Loucy (cell line): ENCODE measurements at regions not wholly inside any gene's neighbourhood (a gene's known extent, or its start where the extent isn't known, plus 50 kb on each side); places are given as distances from the start of the nearest gene placed in this dataset.
"Not testable (repeated sequence)": the region's sequence is repeated elsewhere in the genome, so short reads cannot be mapped to it uniquely, and the experiment has no call there.

ENCODE experiments used
- H2AFZ ChIP-seq: fragments of 200-600 bp; sonication (generic); 2 replicates; pipeline ENCODE4 v1.6.0; 2016; ENCODE audit warnings: antibody characterized with exemption, mild to moderate bottlenecking, low read length, moderate library complexity
- H3F3A ChIP-seq: fragments of 200-600 bp; 2 replicates; pipeline ENCODE4 v1.6.0; 2016; ENCODE audit warnings: antibody characterized with exemption, low read depth, mild to moderate bottlenecking
- H3K27me3 ChIP-seq: fragments of 200-600 bp; sonication (generic); 2 replicates; pipeline ENCODE4 v1.6.1; 2014; ENCODE audit warnings: low read length, mild to moderate bottlenecking; ENCODE audit not compliant: insufficient read depth, poor library complexity, severe bottlenecking
- H3K36me3 ChIP-seq: fragments of 200-600 bp; sonication (generic); 2 replicates; pipeline ENCODE4 v1.6.1; 2016; ENCODE audit warnings: low read length; ENCODE audit not compliant: insufficient read depth
- H3K4me1 ChIP-seq: fragments of 200-600 bp; sonication (generic); 2 replicates; pipeline ENCODE4 v1.5.1; 2014; ENCODE audit warnings: low read length, mild to moderate bottlenecking; ENCODE audit not compliant: insufficient read depth, poor library complexity, severe bottlenecking
- H3K4me2 ChIP-seq: fragments of 200-600 bp; sonication (generic); 2 replicates; pipeline ENCODE4 v1.6.0; 2014; ENCODE audit warnings: antibody characterized with exemption, low read length, low read depth, mild to moderate bottlenecking; ENCODE audit not compliant: poor library complexity, severe bottlenecking
- H3K4me3 ChIP-seq: fragments of 200-600 bp; sonication (generic); 2 replicates; pipeline ENCODE4 v1.5.1; 2014; ENCODE audit warnings: low read length, mild to moderate bottlenecking, mixed read lengths; ENCODE audit not compliant: poor library complexity, severe bottlenecking
- H3K79me2 ChIP-seq: fragments of 200-600 bp; sonication (generic); 2 replicates; pipeline ENCODE4 v1.6.1; 2014; ENCODE audit warnings: low read length; ENCODE audit not compliant: insufficient read depth
- H3K9ac ChIP-seq: fragments of 200-600 bp; sonication (generic); 2 replicates; pipeline ENCODE4 v1.6.0; 2014; ENCODE audit warnings: mild to moderate bottlenecking, low read depth, low read length, moderate library complexity; ENCODE audit not compliant: poor library complexity, severe bottlenecking
- H3K9me2 ChIP-seq: fragments of 200-600 bp; sonication (generic); replicated peaks from 2 replicates; pipeline ENCODE4 v1.6.1; 2016; ENCODE audit warnings: low read depth, low read length, mixed read lengths
- H3K9me3 ChIP-seq: fragments of 200-600 bp; sonication (generic); 2 replicates; pipeline ENCODE4 v1.6.1; 2014; ENCODE audit warnings: mild to moderate bottlenecking, antibody characterized with exemption, low read length, low read depth; ENCODE audit not compliant: insufficient read depth
- H4K20me1 ChIP-seq: fragments of 200-600 bp; sonication (generic); 2 replicates; pipeline ENCODE4 v1.6.0; 2014; ENCODE audit warnings: antibody characterized with exemption, low read length, mild to moderate bottlenecking; ENCODE audit not compliant: insufficient read depth, poor library complexity, severe bottlenecking
- EZH2phosphoT487 ChIP-seq: fragments of 200-600 bp; IDR thresholded peaks from 2 replicates; pipeline ENCODE4 v1.6.1; 2018; ENCODE audit warnings: antibody characterized with exemption, mild to moderate bottlenecking, moderate library complexity, borderline replicate concordance
- TF ChIP-seq, protein P1 (sequence below): fragments of 200-600 bp; sonication (generic); conservative IDR thresholded peaks from 2 replicates; pipeline ENCODE4 v1.5.1; 2014; ENCODE audit warnings: mild to moderate bottlenecking, antibody characterized with exemption, low read length

DNA sequence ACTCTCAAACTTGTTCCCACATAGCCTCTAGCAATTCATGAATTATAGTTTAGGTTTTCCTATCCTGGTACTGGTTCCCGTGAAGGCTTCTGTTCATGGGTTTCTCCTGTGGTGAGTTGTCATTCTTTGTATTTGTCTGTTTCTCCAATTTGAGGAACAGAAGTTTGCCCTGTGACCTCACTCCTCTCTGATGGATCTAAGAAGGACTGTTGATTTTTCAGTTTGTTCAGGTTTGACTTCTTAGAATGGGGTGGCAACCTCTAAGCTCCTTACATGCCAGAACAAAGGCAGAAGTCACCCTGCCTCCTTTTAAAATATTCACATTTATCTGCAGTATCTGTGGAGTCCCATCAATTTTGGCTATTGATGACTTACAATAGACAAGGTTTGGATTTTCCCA lies 354.0 kb downstream of the SPRY2 start:
- Histone ChIP-seq H3K4me2 (no peak overlapping the region), H4K20me1 (no peaks in the 10 kb centered on the region), H3K4me1 (no peaks in the 10 kb centered on the region), H3K79me2 (no peaks in the 10 kb centered on the region), H3K9me2 (no peaks in the 10 kb centered on the region), H3K4me3 (no peak overlapping the region), H3K27me3 (no peaks in the 10 kb centered on the region), H3K36me3 (no peaks in the 10 kb centered on the region), H3F3A (no peaks in the 10 kb centered on the region), H3K9me3 (no peaks in the 10 kb centered on the region), H2AFZ (no peak overlapping the region), H3K9ac (no peak overlapping the region)
- no peak for TF ChIP-seq EZH2phosphoT487
- TF ChIP-seq, protein P1, sequence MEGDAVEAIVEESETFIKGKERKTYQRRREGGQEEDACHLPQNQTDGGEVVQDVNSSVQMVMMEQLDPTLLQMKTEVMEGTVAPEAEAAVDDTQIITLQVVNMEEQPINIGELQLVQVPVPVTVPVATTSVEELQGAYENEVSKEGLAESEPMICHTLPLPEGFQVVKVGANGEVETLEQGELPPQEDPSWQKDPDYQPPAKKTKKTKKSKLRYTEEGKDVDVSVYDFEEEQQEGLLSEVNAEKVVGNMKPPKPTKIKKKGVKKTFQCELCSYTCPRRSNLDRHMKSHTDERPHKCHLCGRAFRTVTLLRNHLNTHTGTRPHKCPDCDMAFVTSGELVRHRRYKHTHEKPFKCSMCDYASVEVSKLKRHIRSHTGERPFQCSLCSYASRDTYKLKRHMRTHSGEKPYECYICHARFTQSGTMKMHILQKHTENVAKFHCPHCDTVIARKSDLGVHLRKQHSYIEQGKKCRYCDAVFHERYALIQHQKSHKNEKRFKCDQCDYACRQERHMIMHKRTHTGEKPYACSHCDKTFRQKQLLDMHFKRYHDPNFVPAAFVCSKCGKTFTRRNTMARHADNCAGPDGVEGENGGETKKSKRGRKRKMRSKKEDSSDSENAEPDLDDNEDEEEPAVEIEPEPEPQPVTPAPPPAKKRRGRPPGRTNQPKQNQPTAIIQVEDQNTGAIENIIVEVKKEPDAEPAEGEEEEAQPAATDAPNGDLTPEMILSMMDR, result no peak

DNA sequence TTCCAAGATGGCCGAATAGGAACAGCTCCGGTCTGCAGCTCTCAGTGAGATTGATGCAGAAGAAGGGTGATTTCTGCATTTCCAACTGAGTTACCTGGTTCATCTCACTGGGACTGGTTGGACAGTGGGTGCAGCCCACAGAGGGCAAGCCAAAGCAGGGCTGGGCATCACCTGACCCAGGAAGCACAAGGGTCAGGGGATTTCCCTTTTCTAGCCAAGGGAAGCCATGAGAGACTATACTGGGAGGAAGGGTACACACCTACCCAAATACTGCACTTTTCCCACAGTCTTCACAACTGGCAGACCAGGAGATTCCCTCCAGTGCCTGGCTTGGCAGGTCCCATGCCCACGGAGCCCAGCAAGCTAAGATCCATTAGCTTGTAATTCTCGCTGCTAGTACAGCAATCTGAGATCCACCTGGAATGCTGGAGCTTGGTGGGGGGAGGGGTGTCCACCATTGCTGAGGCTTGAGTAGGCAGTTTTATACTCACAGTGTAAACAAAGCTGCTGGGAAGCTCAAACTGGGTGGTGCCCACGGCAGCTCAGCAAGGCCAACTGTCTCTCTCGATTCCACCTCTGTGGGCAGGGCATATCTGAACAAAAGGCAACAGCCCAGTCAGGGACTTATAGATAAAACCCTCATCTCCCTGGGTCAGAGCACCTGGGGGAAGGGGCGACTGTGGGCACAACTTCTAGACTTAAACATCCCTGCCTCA lies 365.8 kb downstream of the SPRY2 start:
- not testable (repeated sequence) for H3K79me2 ChIP-seq, H3K4me3 ChIP-seq, H2AFZ ChIP-seq, H3K9ac ChIP-seq, H3F3A ChIP-seq, H3K4me2 ChIP-seq, H4K20me1 ChIP-seq, H3K9me3 ChIP-seq, H3K9me2 ChIP-seq, H3K36me3 ChIP-seq, H3K27me3 ChIP-seq, H3K4me1 ChIP-seq

DNA sequence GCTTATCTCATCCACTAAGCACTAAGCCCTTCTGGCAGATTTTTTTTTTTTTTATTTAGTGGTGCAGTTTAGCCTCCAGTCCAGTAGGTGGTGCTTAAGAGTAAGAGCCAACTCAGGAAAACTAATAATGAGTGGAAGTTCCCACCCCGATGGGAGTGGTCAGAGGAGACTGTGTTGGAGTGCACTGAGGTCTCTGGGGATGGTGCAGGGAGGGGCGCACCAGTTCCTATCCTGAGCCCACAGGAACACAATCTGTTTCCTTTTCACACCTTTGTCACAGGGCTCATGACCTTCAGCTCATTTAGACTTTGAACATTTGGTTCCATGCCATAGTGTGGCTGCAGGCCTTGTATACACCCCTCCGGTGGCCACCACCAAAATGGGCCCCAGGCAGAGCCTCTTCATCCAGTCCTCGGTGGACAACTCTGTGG lies 367.4 kb downstream of the SPRY2 start:
- Histone ChIP-seq H3K4me3 (no peak overlapping the region), H3K36me3 (no peaks in the 10 kb centered on the region), H3K9me2 (no peaks in the 10 kb centered on the region), H2AFZ (peak overlapping the region; percentile 31), H3K4me2 (peak overlapping the region; percentile 22), H3K79me2 (no peaks in the 10 kb centered on the region), H3F3A (no peaks in the 10 kb centered on the region), H3K9me3 (peaks cover 4% of the 10 kb centered on the region), H4K20me1 (no peaks in the 10 kb centered on the region), H3K9ac (no peak overlapping the region), H3K4me1 (peaks cover 9% of the 10 kb centered on the region), H3K27me3 (no peaks in the 10 kb centered on the region)
- TF ChIP-seq, protein P1, result peak; percentile 79
- no peak for TF ChIP-seq EZH2phosphoT487

DNA sequence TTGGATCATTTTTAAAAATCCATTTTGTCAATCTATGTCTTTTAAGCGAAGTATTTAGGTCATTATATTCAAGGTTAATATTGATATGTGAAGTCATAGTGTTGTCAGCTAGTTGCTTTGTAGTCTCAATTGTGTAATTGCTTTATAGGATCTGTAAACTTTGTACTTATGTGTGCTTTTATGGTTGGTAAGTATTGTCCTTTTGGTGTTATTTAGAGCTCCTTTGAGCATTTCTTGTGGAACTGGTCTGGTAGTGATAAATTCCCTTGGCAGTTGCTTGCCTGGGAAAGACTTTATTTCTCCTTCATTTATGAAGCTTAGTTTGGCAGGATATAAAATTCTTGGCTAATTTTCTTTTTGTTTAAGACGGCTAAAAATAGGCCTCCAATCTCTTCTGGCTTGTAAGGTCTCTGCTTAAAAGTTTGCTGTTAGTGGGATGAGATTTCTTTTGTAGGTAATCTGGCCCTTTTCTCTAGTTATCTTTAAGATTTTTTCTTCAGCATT lies 368.8 kb downstream of the SPRY2 start:
- Histone ChIP-seq H4K20me1 (no peaks in the 10 kb centered on the region), H3K79me2 (no peaks in the 10 kb centered on the region), H3K36me3 (no peaks in the 10 kb centered on the region), H3K4me2 (no peak overlapping the region), H3K9me2 (no peaks in the 10 kb centered on the region), H2AFZ (no peak overlapping the region), H3K27me3 (no peaks in the 10 kb centered on the region), H3K4me3 (no peak overlapping the region), H3K9me3 (peaks cover 4% of the 10 kb centered on the region), H3K9ac (no peak overlapping the region), H3F3A (no peaks in the 10 kb centered on the region), H3K4me1 (peaks cover 9% of the 10 kb centered on the region)
- TF ChIP-seq EZH2phosphoT487, result no peak
- TF ChIP-seq, protein P1, result no peak
